OCI-LY3 (cell line): ENCODE measurements at regions not wholly inside any gene's neighbourhood (a gene's known extent, or its start where the extent isn't known, plus 50 kb on each side); places are given as distances from the start of the nearest gene placed in this dataset.

Source experiments
- EZH2phosphoT487 ChIP-seq: fragments of 200-600 bp; shearing (Covaris generic); IDR thresholded peaks from 2 replicates; pipeline ENCODE4 v1.6.1; 2018; ENCODE audit warnings: antibody characterized with exemption, mixed run types, low read depth
- TF ChIP-seq, protein P1 (sequence below): fragments of 200-600, 300-600 bp; sonication (generic); IDR thresholded peaks from 2 replicates; pipeline ENCODE4 v1.5.1; 2014; ENCODE audit warnings: antibody characterized with exemption, low read length, low read depth

DNA sequence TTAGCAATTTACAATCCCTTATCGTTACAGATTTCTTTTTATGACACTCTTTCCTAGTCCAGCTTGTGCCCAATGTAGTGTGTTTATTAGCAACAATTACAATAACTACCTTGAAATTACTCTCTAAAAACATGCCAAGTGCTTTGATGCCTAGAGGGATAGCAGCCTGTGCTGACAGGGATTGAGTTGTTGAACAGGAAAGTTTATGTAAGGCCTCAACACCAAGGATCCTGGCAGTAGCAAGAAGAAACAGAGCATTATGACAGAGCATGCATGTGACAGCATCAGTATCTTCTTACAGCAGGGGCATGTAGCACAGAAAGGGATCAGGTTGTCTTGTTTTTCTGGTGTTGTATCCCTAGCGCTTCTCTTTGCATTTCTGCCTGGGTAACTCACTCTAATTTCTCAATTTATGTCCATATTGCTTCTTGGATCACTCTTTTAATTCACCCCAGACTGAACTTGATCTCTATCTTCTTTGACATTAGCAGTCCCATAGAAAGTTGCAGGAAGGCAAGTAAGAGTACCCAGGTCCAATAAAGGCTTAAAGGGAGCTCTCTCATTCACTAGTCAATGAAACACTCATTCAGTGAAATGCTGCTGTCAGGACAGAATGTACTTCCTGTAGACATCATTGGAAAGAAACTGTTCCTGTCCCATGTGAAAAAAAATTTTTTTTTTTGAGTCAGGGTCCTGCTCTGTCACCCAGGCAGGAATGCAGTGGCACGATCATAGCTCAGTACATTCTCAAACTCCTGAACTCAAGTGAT lies 220.0 kb upstream of the GRIP1 start:
- TF ChIP-seq, protein P1, sequence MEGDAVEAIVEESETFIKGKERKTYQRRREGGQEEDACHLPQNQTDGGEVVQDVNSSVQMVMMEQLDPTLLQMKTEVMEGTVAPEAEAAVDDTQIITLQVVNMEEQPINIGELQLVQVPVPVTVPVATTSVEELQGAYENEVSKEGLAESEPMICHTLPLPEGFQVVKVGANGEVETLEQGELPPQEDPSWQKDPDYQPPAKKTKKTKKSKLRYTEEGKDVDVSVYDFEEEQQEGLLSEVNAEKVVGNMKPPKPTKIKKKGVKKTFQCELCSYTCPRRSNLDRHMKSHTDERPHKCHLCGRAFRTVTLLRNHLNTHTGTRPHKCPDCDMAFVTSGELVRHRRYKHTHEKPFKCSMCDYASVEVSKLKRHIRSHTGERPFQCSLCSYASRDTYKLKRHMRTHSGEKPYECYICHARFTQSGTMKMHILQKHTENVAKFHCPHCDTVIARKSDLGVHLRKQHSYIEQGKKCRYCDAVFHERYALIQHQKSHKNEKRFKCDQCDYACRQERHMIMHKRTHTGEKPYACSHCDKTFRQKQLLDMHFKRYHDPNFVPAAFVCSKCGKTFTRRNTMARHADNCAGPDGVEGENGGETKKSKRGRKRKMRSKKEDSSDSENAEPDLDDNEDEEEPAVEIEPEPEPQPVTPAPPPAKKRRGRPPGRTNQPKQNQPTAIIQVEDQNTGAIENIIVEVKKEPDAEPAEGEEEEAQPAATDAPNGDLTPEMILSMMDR, result no peak
- TF ChIP-seq EZH2phosphoT487, result no peak
